DOHH2 (cell line): ENCODE measurements at regions not wholly inside any gene's neighbourhood (a gene's known extent, or its start where the extent isn't known, plus 50 kb on each side); places are given as distances from the start of the nearest gene placed in this dataset.

Experiments
- H3F3A ChIP-seq: fragments of 200-600 bp; sonication (generic), shearing (Covaris generic); 2 replicates; pipeline ENCODE4 v1.6.0; 2016; ENCODE audit warnings: antibody characterized with exemption, mild to moderate bottlenecking; ENCODE audit not compliant: control insufficient read depth, insufficient read depth
- H3K27ac ChIP-seq: fragments of 200-600 bp; sonication (generic); 2 replicates; pipeline ENCODE4 v1.5.1; 2014; ENCODE audit warnings: low read depth, mild to moderate bottlenecking, low read length, moderate library complexity
- H3K27me3 ChIP-seq: fragments of 200-600 bp; sonication (generic); 2 replicates; pipeline ENCODE4 v1.6.1; 2014; ENCODE audit warnings: mild to moderate bottlenecking, low read length, mixed read lengths; ENCODE audit not compliant: control insufficient read depth
- H3K36me3 ChIP-seq: fragments of 200-600 bp; sonication (generic); 2 replicates; pipeline ENCODE4 v1.6.1; 2014; ENCODE audit warnings: mild to moderate bottlenecking, low read length, moderate library complexity, mixed read lengths; ENCODE audit not compliant: control insufficient read depth
- H3K4me1 ChIP-seq: fragments of 200-600 bp; sonication (generic); 2 replicates; pipeline ENCODE4 v1.6.1; 2014; ENCODE audit warnings: mild to moderate bottlenecking, low read length, mixed read lengths; ENCODE audit not compliant: control insufficient read depth
- H3K4me2 ChIP-seq: fragments of 200-600 bp; sonication (generic); 2 replicates; pipeline ENCODE4 v1.6.0; 2014; ENCODE audit warnings: mild to moderate bottlenecking, low read length, moderate library complexity
- H3K4me3 ChIP-seq: fragments of 200-600 bp; sonication (generic); 2 replicates; pipeline ENCODE4 v1.5.1; 2014; ENCODE audit warnings: mild to moderate bottlenecking, low read length, mixed read lengths
- H3K79me2 ChIP-seq: fragments of 200-600 bp; sonication (generic); 2 replicates; pipeline ENCODE4 v1.6.1; 2014; ENCODE audit warnings: mild to moderate bottlenecking, low read length, mixed read lengths; ENCODE audit not compliant: control insufficient read depth
- H3K9me2 ChIP-seq: fragments of 200-600 bp; sonication (generic); replicated peaks from 2 replicates; pipeline ENCODE4 v1.6.1; 2014; ENCODE audit warnings: mild to moderate bottlenecking, low read length, mixed read lengths; ENCODE audit not compliant: control insufficient read depth
- H3K9me3 ChIP-seq: fragments of 200-600 bp; sonication (generic); 2 replicates; pipeline ENCODE4 v1.6.1; 2014; ENCODE audit warnings: antibody characterized with exemption, low read length, mixed read lengths; ENCODE audit not compliant: control insufficient read depth, insufficient read depth
- H4K20me1 ChIP-seq: fragments of 200-600 bp; sonication (generic); 2 replicates; pipeline ENCODE4 v1.6.0; 2014; ENCODE audit warnings: low read depth, mild to moderate bottlenecking, antibody characterized with exemption, low read length, moderate library complexity; ENCODE audit not compliant: control insufficient read depth, insufficient read depth
- EZH2phosphoT487 ChIP-seq: fragments of 200-600 bp; sonication (generic); IDR thresholded peaks from 2 replicates; pipeline ENCODE4 v1.6.1; 2017; ENCODE audit warnings: borderline replicate concordance, mild to moderate bottlenecking, antibody characterized with exemption, low read length, moderate library complexity, mixed read lengths
- TF ChIP-seq, protein P1 (sequence below): fragments of 200-600 bp; sonication (generic); IDR thresholded peaks from one replicate; pipeline ENCODE4 v1.5.1; 2014; ENCODE audit warnings: antibody characterized with exemption, mild to moderate bottlenecking, low read depth, low read length; ENCODE audit not compliant: poor library complexity, severe bottlenecking

DNA sequence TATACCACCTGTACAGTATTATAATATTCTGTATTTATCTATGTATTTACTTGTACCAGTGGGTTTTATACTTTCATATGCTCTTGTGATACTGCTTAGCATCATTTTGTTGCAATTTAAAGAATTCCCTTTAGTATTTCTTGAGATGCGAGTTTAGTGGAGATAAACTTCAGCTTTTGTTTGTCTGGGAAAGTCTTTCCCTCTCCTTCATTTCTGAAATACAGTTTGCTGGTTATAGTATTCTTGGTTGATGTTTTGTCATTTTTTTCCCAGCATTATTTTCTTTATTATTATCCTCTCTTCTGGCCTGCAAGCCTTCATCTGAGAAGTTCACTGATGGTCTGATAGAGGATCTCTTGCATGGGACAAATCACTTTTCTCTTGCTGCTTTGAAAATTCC, 136.6 kb upstream of the MCHR2 start:
- Histone ChIP-seq H3K4me1 (no peaks in the 10 kb centered on the region), H3K36me3 (no peaks in the 10 kb centered on the region), H3F3A (no peaks in the 10 kb centered on the region), H3K27ac (no peak overlapping the region), H3K27me3 (peaks cover 3% of the 10 kb centered on the region; the same call in 1 of the 2 replicates), H3K9me3 (no peaks in the 10 kb centered on the region), H3K4me3 (no peak overlapping the region), H4K20me1 (no peaks in the 10 kb centered on the region), H3K4me2 (no peak overlapping the region), H3K79me2 (no peaks in the 10 kb centered on the region), H3K9me2 (no peaks in the 10 kb centered on the region)
- TF ChIP-seq EZH2phosphoT487, result no peak
- TF ChIP-seq, protein P1, sequence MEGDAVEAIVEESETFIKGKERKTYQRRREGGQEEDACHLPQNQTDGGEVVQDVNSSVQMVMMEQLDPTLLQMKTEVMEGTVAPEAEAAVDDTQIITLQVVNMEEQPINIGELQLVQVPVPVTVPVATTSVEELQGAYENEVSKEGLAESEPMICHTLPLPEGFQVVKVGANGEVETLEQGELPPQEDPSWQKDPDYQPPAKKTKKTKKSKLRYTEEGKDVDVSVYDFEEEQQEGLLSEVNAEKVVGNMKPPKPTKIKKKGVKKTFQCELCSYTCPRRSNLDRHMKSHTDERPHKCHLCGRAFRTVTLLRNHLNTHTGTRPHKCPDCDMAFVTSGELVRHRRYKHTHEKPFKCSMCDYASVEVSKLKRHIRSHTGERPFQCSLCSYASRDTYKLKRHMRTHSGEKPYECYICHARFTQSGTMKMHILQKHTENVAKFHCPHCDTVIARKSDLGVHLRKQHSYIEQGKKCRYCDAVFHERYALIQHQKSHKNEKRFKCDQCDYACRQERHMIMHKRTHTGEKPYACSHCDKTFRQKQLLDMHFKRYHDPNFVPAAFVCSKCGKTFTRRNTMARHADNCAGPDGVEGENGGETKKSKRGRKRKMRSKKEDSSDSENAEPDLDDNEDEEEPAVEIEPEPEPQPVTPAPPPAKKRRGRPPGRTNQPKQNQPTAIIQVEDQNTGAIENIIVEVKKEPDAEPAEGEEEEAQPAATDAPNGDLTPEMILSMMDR, result no peak

DNA sequence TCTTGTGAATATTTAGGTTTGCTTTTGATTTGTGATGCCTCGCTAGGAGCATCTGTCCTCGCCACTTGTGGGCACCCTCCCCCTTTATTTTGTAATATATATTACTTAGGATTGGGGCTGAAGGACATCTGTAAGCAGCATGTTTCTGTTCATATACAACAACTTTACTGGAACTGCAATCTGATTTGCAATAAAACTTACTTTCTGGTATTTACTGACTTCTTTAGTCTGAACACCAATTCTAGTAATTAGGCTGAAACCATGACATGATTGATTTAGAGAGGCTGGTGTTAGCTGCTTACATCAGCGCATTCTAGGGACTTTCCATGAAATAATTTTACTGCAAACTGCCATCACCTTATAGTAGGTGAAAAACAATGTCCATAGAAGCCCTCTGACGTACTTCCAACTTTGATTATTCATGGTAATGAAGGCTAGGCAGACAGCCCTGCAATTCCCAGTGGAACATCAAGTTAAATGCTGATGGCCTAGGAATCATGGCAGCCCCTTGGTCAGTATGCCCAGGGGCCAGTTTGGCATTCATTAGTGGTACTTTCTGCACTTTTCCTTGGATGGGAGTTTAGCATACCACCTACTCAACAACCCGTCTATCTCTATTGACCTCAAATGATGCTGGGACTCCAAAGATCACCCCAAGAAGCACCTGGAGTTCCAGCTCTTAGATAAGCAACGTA, 132.9 kb upstream of the MCHR2 start:
- Histone ChIP-seq H3K4me3 (no peak overlapping the region), H3K9me2 (no peaks in the 10 kb centered on the region), H3K9me3 (no peaks in the 10 kb centered on the region), H3K79me2 (no peaks in the 10 kb centered on the region), H4K20me1 (no peaks in the 10 kb centered on the region), H3K4me2 (no peak overlapping the region), H3K4me1 (no peaks in the 10 kb centered on the region), H3K36me3 (no peaks in the 10 kb centered on the region), H3K27me3 (peaks cover 4% of the 10 kb centered on the region; the same call in 1 of the 2 replicates), H3K27ac (no peak overlapping the region), H3F3A (no peaks in the 10 kb centered on the region)
- TF ChIP-seq, protein P1, result no peak
- TF ChIP-seq EZH2phosphoT487, result no peak

DNA sequence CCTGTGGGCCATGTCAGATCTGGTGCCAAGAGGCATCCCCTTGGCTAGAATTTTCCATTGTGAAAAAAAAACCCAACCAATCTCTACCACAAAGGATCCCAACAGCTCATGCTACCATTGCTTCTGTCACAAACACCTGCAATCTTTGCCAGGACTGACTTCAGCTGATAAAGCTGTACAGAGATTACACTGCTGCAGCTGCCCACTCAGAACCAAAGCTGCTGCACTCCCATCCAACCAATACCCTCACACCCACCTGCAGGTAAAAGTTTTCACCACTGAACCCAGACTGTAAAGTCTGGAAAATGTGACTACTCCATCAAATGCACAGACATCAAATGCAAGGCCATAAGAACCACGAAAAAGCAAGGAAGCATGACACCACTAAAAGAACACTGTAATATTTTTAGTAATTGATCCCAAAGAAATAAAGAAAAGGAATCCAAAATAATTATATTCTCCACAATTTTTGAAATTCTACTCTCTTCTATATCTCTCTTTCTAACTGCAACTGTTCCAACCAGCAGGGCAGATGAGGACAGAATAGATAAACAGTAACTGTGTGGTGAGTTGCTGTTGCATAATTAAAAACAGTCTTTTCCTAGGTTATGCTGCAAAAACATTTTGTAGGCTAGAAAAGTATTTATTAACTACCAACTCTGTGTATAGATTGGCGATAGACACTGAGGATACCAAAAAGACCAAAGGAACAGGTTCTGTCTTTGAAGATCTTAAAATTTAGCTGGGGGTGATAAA, 128.0 kb upstream of the MCHR2 start:
- Histone ChIP-seq H3K4me2 (no peak overlapping the region), H3K36me3 (no peaks in the 10 kb centered on the region), H4K20me1 (no peaks in the 10 kb centered on the region), H3K27me3 (peaks cover 3% of the 10 kb centered on the region; the same call in 1 of the 2 replicates), H3K9me3 (no peaks in the 10 kb centered on the region), H3F3A (no peaks in the 10 kb centered on the region), H3K27ac (no peak overlapping the region), H3K79me2 (no peaks in the 10 kb centered on the region), H3K9me2 (no peaks in the 10 kb centered on the region), H3K4me1 (no peaks in the 10 kb centered on the region), H3K4me3 (no peak overlapping the region)
- TF ChIP-seq EZH2phosphoT487, result no peak
- TF ChIP-seq, protein P1, result no peak
